Astrocyte of the cerebellum (primary cell): ENCODE measurements at regions not wholly inside any gene's neighbourhood (a gene's known extent, or its start where the extent isn't known, plus 50 kb on each side); places are given as distances from the start of the nearest gene placed in this dataset.

Source experiments
- DNase-seq: peaks from one replicate; pipeline ENCODE4 v3.0.0-alpha.2; 2011; ENCODE audit warnings: low read depth
- H3K4me3 ChIP-seq: 2 replicates; pipeline ENCODE4 v1.5.1; 2011; ENCODE audit warnings: mild to moderate bottlenecking, low read depth, low read length, moderate library complexity
- CTCF ChIP-seq: IDR thresholded peaks from 2 replicates; pipeline ENCODE4 v1.5.1; 2012; ENCODE audit warnings: low read length, low read depth, moderate library complexity, mild to moderate bottlenecking; ENCODE audit errors: missing control alignments
- in situ Hi-C: cut with HindIII; loops from 2 replicates; pipeline ENCODE4 v1.10.0; 2017; ENCODE audit warnings: low sequenced_read_pairs

- no peak for DNase-seq
- H3K4me3 ChIP-seq, result no peak overlapping the region
- no peak for TF ChIP-seq CTCF
- in situ Hi-C loops, result no loop called here
Observed at GRCh38 chr5:160921423-160922285, 69.6 kb upstream of the ATP10B start.

GRCh38 chr5:160919626-160920025, 67.6 kb upstream of the ATP10B start:
- no peak for TF ChIP-seq CTCF
- H3K4me3 ChIP-seq, result no peak overlapping the region
- in situ Hi-C loops, result no loop called here
- DNase-seq, result no peak

- TF ChIP-seq CTCF, result no peak
- in situ Hi-C loops, result no loop called here
- DNase-seq, result no peak
Observed at GRCh38 chr5:160918386-160918785, 66.4 kb upstream of the ATP10B start.

GRCh38 chr5:160906090-160906489, 54.1 kb upstream of the ATP10B start:
- DNase-seq, result no peak
- in situ Hi-C loops, result no loop called here
- no peak overlapping the region for H3K4me3 ChIP-seq
- TF ChIP-seq CTCF, result no peak

More at GRCh38 chr5:160918386-160918785, 66.4 kb upstream of the ATP10B start:
- H3K4me3 ChIP-seq, result no peak overlapping the region

GRCh38 chr5:160905285-160905684, 53.3 kb upstream of the ATP10B start:
- H3K4me3 ChIP-seq, result no peak overlapping the region
- in situ Hi-C loops, result no loop called here
- no peak for DNase-seq
- no peak for TF ChIP-seq CTCF

- H3K4me3 ChIP-seq, result no peak overlapping the region
- in situ Hi-C loops, result no loop called here
- TF ChIP-seq CTCF, result no peak
- DNase-seq, result no peak
Observed at GRCh38 chr5:160904591-160904990, 52.6 kb upstream of the ATP10B start.
